LNCaP clone FGC (cell line): ENCODE measurements at regions not wholly inside any gene's neighbourhood (a gene's known extent, or its start where the extent isn't known, plus 50 kb on each side); places are given as distances from the start of the nearest gene placed in this dataset.
"Not testable (repeated sequence)": the region's sequence is repeated elsewhere in the genome, so short reads cannot be mapped to it uniquely, and the experiment has no call there.

Experiments
- DNase-seq: peaks from one replicate; pipeline ENCODE4 v3.0.0-alpha.2; 2011; ENCODE audit warnings: low read depth
- H3K4me3 ChIP-seq: 2 replicates; pipeline ENCODE4 v1.5.1; 2011; ENCODE audit warnings: mild to moderate bottlenecking, low read depth, low read length, control low read depth
- CTCF ChIP-seq: IDR thresholded peaks from 2 replicates; pipeline ENCODE4 v1.5.1; 2012; ENCODE audit warnings: mild to moderate bottlenecking; ENCODE audit not compliant: control insufficient read depth, insufficient read depth; ENCODE audit errors: extremely low read depth

- no peak for DNase-seq
- no peak for TF ChIP-seq CTCF
- H3K4me3 ChIP-seq, result no peak overlapping the region
Observed at GRCh38 chr16:10297341-10298006, 88.4 kb upstream of the ATF7IP2 start.

GRCh38 chr16:10300905-10301304, 85.0 kb upstream of the ATF7IP2 start:
- no peak overlapping the region for H3K4me3 ChIP-seq

GRCh38 chr16:10301547-10301946, 84.3 kb upstream of the ATF7IP2 start:
- H3K4me3 ChIP-seq, DNase-seq: not testable (repeated sequence)

More at GRCh38 chr16:10300905-10301304, 85.0 kb upstream of the ATF7IP2 start:
- no peak for TF ChIP-seq CTCF
- no peak for DNase-seq

GRCh38 chr16:10305912-10306311, 79.9 kb upstream of the ATF7IP2 start:
- no peak overlapping the region for H3K4me3 ChIP-seq
- DNase-seq, result no peak
- no peak for TF ChIP-seq CTCF

GRCh38 chr16:10308305-10309193, 77.3 kb upstream of the ATF7IP2 start:
- H3K4me3 ChIP-seq, result no peak overlapping the region
- TF ChIP-seq CTCF, result no peak
- no peak for DNase-seq

GRCh38 chr16:10309271-10309932, 76.5 kb upstream of the ATF7IP2 start:
- H3K4me3 ChIP-seq, result no peak overlapping the region
- DNase-seq, result no peak
- no peak for TF ChIP-seq CTCF

GRCh38 chr16:10312008-10312407, 73.9 kb upstream of the ATF7IP2 start:
- DNase-seq, result no peak
- no peak overlapping the region for H3K4me3 ChIP-seq
- TF ChIP-seq CTCF, result no peak
